ENCODE measurements at regions not wholly inside any gene's neighbourhood (a gene's known extent, or its start where the extent isn't known, plus 50 kb on each side); places are given as distances from the start of the nearest gene placed in this dataset.

GRCh38 chr20:19048995-19049501, 163.4 kb upstream of the SLC24A3 start:
- H3K79me2 ChIP-seq (ENCODE audit: control insufficient read depth, insufficient read depth, low read length), result no peaks in the 10 kb centered on the region
- ChIA-PET POLR2A (no interaction called here), CTCF (ENCODE audit: low intra/inter-chr PET ratio) (no interaction called here)
- no peaks in the 10 kb centered on the region for H3K9me1 ChIP-seq (ENCODE audit: control insufficient read depth, insufficient read depth, low read length)
- H3K27ac ChIP-seq (ENCODE audit: extremely low read depth, low read depth, low read length), result no peak overlapping the region
- H2AFZ ChIP-seq (ENCODE audit: low read depth, low read length), result no peak overlapping the region
- TF ChIP-seq NELFE (IDR thresholded peaks at IDR 0.05; ENCODE audit: insufficient read depth, insufficient read length) (no peak), STAT6 (CRISPR knock-in tag; IDR thresholded peaks at IDR 0.05) (no peak), DACH1 (IDR thresholded peaks at IDR 0.05; ENCODE audit: partially characterized antibody) (no peak), TSHZ1 (CRISPR knock-in tag; IDR thresholded peaks at IDR 0.05) (no peak), HDGF (IDR thresholded peaks at IDR 0.05) (no peak), RBM34 (IDR thresholded peaks at IDR 0.05; ENCODE audit: borderline replicate concordance, insufficient read depth, low read length) (no peak), USF2 (CRISPR knock-in tag; IDR thresholded peaks at IDR 0.05) (no peak), NFIX (CRISPR knock-in tag; IDR thresholded peaks at IDR 0.05; ENCODE audit: low read depth) (no peak), YBX1 (IDR thresholded peaks at IDR 0.05) (no peak), CBX2 (IDR thresholded peaks at IDR 0.05; ENCODE audit: insufficient read depth, low read length, poor library complexity, severe bottlenecking) (no peak)
- H3K9me3 ChIP-seq (replicated peaks; ENCODE audit: control insufficient read depth, insufficient read depth, low read depth, low read length), result no peaks in the 10 kb centered on the region
- no peak overlapping the region for H3K4me2 ChIP-seq (ENCODE audit: insufficient read depth, low read length)
- in situ Hi-C loops (cut with MboI), result no loop called here
- no peak for ATAC-seq
- FAIRE-seq, result no peak
- no peaks in the 10 kb centered on the region for H3K27me3 ChIP-seq (ENCODE audit: control insufficient read depth in 2 of 2, insufficient read depth in 2 of 2, low read length in 2 of 2)
- H3K4me1 ChIP-seq (replicated peaks in 1 of 2; ENCODE audit: control insufficient read depth in 2 of 2, insufficient read depth in 2 of 2, low read length in 2 of 2), result no peaks in the 10 kb centered on the region
- H4K20me1 ChIP-seq (replicated peaks; ENCODE audit: control insufficient read depth, insufficient read depth, low read length), result no peaks in the 10 kb centered on the region
- H3K9ac ChIP-seq (ENCODE audit: insufficient read depth in 1 of 2, low read depth in 2 of 2, low read length in 2 of 2), result no peak overlapping the region
- no TSS peak for BruUV-seq (replicated peaks)
- DNase-seq (ENCODE audit: extremely low read depth in 1 of 4, low spot score in 3 of 4), result no peak
- intact Hi-C loops (cut with micrococcal nuclease), result no loop called here
- WGBS (ENCODE audit: insufficient coverage, low coverage, missing lambda C conversion rate), result 2% methylated on average over 9 of the region's 9 CpGs
- H3K36me3 ChIP-seq (ENCODE audit: control insufficient read depth, insufficient read depth, low read length), result no peaks in the 10 kb centered on the region
- no peak overlapping the region for H3K4me3 ChIP-seq
